Nephron progenitor cell (in vitro differentiated cells): ENCODE measurements at regions not wholly inside any gene's neighbourhood (a gene's known extent, or its start where the extent isn't known, plus 50 kb on each side); places are given as distances from the start of the nearest gene placed in this dataset.

Experiments
- DNase-seq: peaks from one replicate; pipeline ENCODE4 v3.0.0; 2021
- H3K27ac Mint-ChIP-seq: 2 replicates; pipeline ENCODE4 v1.8.0; 2021; ENCODE audit warnings: mild to moderate bottlenecking, moderate library complexity, mixed read lengths
- H3K27me3 Mint-ChIP-seq: 2 replicates; pipeline ENCODE4 v1.8.0; 2021; ENCODE audit warnings: mild to moderate bottlenecking, low read depth, mixed read lengths; ENCODE audit not compliant: poor library complexity
- H3K36me3 Mint-ChIP-seq: 2 replicates; pipeline ENCODE4 v1.8.0; 2021; ENCODE audit warnings: low read depth, mixed read lengths
- H3K4me1 Mint-ChIP-seq: 2 replicates; pipeline ENCODE4 v1.8.0; 2021; ENCODE audit warnings: mixed read lengths
- H3K4me3 Mint-ChIP-seq: 2 replicates; pipeline ENCODE4 v1.8.0; 2021; ENCODE audit warnings: mild to moderate bottlenecking, moderate library complexity, mixed read lengths
- H3K9me3 Mint-ChIP-seq: 2 replicates; pipeline ENCODE4 v1.8.0; 2021; ENCODE audit warnings: mild to moderate bottlenecking, moderate library complexity, mixed read lengths
- CTCF ChIP-seq: fragments of 200-600 bp; sonication (generic); IDR thresholded peaks from 2 replicates; pipeline ENCODE4 v1.5.0; 2021; ENCODE audit warnings: antibody characterized with exemption

- H3K4me3 Mint-ChIP-seq: no peak overlapping the region
- peaks cover 26% of the 10 kb centered on the region for H3K4me1 Mint-ChIP-seq
- no peak for TF ChIP-seq CTCF
- DNase-seq: no peak
- H3K9me3 Mint-ChIP-seq: no peaks in the 10 kb centered on the region
- peaks cover 11% of the 10 kb centered on the region for H3K36me3 Mint-ChIP-seq
- H3K27ac Mint-ChIP-seq: no peak overlapping the region
- H3K27me3 Mint-ChIP-seq: no peaks in the 10 kb centered on the region
Observed at GRCh38 chr12:124437121-124437520, 130.3 kb downstream of the NCOR2 start.

- H3K4me3 Mint-ChIP-seq: no peak overlapping the region
- no peaks in the 10 kb centered on the region for H3K9me3 Mint-ChIP-seq
- peaks cover 9% of the 10 kb centered on the region for H3K36me3 Mint-ChIP-seq
- H3K27ac Mint-ChIP-seq: no peak overlapping the region
- DNase-seq: no peak
- TF ChIP-seq CTCF: no peak
- no peaks in the 10 kb centered on the region for H3K27me3 Mint-ChIP-seq
- peaks cover 27% of the 10 kb centered on the region for H3K4me1 Mint-ChIP-seq
Observed at GRCh38 chr12:124436366-124436765, 131.0 kb downstream of the NCOR2 start.

- Mint-ChIP-seq H3K4me1 (peaks cover 23% of the 10 kb centered on the region), H3K4me3 (no peak overlapping the region), H3K27ac (no peak overlapping the region), H3K27me3 (no peaks in the 10 kb centered on the region), H3K36me3 (peaks cover 6% of the 10 kb centered on the region), H3K9me3 (no peaks in the 10 kb centered on the region)
- no peak for DNase-seq
- TF ChIP-seq CTCF: no peak
Observed at GRCh38 chr12:124435806-124436345, 131.5 kb downstream of the NCOR2 start.

GRCh38 chr12:124434951-124435805 lies 132.2 kb downstream of the NCOR2 start:
- H3K4me1 Mint-ChIP-seq: peaks cover 23% of the 10 kb centered on the region
- H3K27me3 Mint-ChIP-seq: no peaks in the 10 kb centered on the region
- H3K36me3 Mint-ChIP-seq: peaks cover 6% of the 10 kb centered on the region
- TF ChIP-seq CTCF: no peak
- no peak overlapping the region for H3K4me3 Mint-ChIP-seq
- H3K9me3 Mint-ChIP-seq: no peaks in the 10 kb centered on the region
- no peak for DNase-seq
- peak overlapping the region; percentile 39 for H3K27ac Mint-ChIP-seq

- no peak for TF ChIP-seq CTCF
- Mint-ChIP-seq H3K36me3 (peaks cover 6% of the 10 kb centered on the region), H3K4me3 (peak overlapping the region; percentile 7), H3K27ac (no peak overlapping the region), H3K9me3 (no peaks in the 10 kb centered on the region), H3K4me1 (peaks cover 23% of the 10 kb centered on the region), H3K27me3 (no peaks in the 10 kb centered on the region)
- no peak for DNase-seq
Observed at GRCh38 chr12:124434354-124434753, 133.1 kb downstream of the NCOR2 start.

- no peak for TF ChIP-seq CTCF
- H3K27me3 Mint-ChIP-seq: no peaks in the 10 kb centered on the region
- peaks cover 24% of the 10 kb centered on the region for H3K4me1 Mint-ChIP-seq
- DNase-seq: no peak
- H3K36me3 Mint-ChIP-seq: peaks cover 6% of the 10 kb centered on the region
- H3K9me3 Mint-ChIP-seq: no peaks in the 10 kb centered on the region
- H3K4me3 Mint-ChIP-seq: no peak overlapping the region
- H3K27ac Mint-ChIP-seq: no peak overlapping the region
Observed at GRCh38 chr12:124433879-124434278, 133.5 kb downstream of the NCOR2 start.
